ENCODE measurements at regions not wholly inside any gene's neighbourhood (a gene's known extent, or its start where the extent isn't known, plus 50 kb on each side); places are given as distances from the start of the nearest gene placed in this dataset.

- TF ChIP-seq EZH2 (IDR thresholded peaks at IDR 0.05; ENCODE audit: insufficient read depth, poor library complexity, severe bottlenecking) (no peak), EZH2phosphoT487 (IDR thresholded peaks at IDR 0.05; ENCODE audit: insufficient read depth, low read depth) (no peak)
These were observed 191.0 kb upstream of the MMS22L start for GRCh38 chr6:97473979-97474378.

Data from GM23248 (cell line).